ENCODE measurements at regions not wholly inside any gene's neighbourhood (a gene's known extent, or its start where the extent isn't known, plus 50 kb on each side); places are given as distances from the start of the nearest gene placed in this dataset.

- Histone ChIP-seq H2AFZ (ENCODE audit: insufficient read depth, low read depth, low read length, poor library complexity, severe bottlenecking) (no peak overlapping the region), H3K79me2 (ENCODE audit: control insufficient read depth, insufficient read depth, low read length) (no peaks in the 10 kb centered on the region), H3K4me1 (ENCODE audit: control insufficient read depth in 2 of 2, insufficient read depth in 2 of 2, low read length in 2 of 2) (no peaks in the 10 kb centered on the region), H3K9ac (ENCODE audit: low read length) (no peak overlapping the region), H3K4me3 (ENCODE audit: control extremely low read depth in 1 of 5, extremely low read depth in 1 of 5, insufficient read depth in 1 of 5, low read depth in 2 of 5, low read length in 4 of 5) (no peak overlapping the region), H4K20me1 (ENCODE audit: control insufficient read depth, insufficient read depth, low read length, poor library complexity, severe bottlenecking) (no peaks in the 10 kb centered on the region), H3K36me3 (replicated peaks in 1 of 2; ENCODE audit: control extremely low read depth in 1 of 2, control insufficient read depth in 1 of 2, extremely low read depth in 1 of 2, insufficient read depth in 2 of 2, low read length in 1 of 2) (no peaks in the 10 kb centered on the region), H3K9me3 (ENCODE audit: control extremely low read depth in 1 of 3, control insufficient read depth in 2 of 3, insufficient read depth in 1 of 3, low read length in 2 of 3) (no peaks in the 10 kb centered on the region), H3K27ac (ENCODE audit: low read length in 2 of 2) (no peak overlapping the region), H3K4me2 (replicated peaks; ENCODE audit: low read depth, low read length, poor library complexity, severe bottlenecking) (no peak overlapping the region), H3K27me3 (replicated peaks in 1 of 4; ENCODE audit: control extremely low read depth in 1 of 4, control insufficient read depth in 3 of 4, insufficient read depth in 4 of 4, low read length in 3 of 4) (peaks cover 0 to 4% (median 0%) of the 10 kb centered on the region in 4 experiments)
- Mint-ChIP-seq H3K4me3 (no peak overlapping the region), H3K27ac (no peak overlapping the region), H3K27me3 (peaks cover 3% of the 10 kb centered on the region), H3K9me3 (ENCODE audit: insufficient read depth) (no peaks in the 10 kb centered on the region), H3K4me1 (peaks cover 3% of the 10 kb centered on the region)
- intact Hi-C loops (cut with micrococcal nuclease): no loop called here
- ChIA-PET POLR2A (no interaction called here), CTCF (interaction anchor here (1.3 to 3.9 kb wide), 3 partner anchors 54 to 314 kb away, joined by 3 to 76 read pairs (median 3); no protein-coding TSS in a partner anchor)
- DNase-seq (no peak), ATAC-seq (ENCODE audit: low read depth) (no peak)
- 100% methylated on average over 6 of the region's 7 CpGs for WGBS (ENCODE audit: insufficient coverage)
- TF ChIP-seq CTCF (IDR thresholded peaks at IDR 0.05) (no peak), EZH2 (IDR thresholded peaks at IDR 0.05; ENCODE audit: borderline replicate concordance, insufficient read depth, low read depth, low read length, poor library complexity, severe bottlenecking) (no peak)
Measured at GRCh38 chr14:59130462-59130861, 58.0 kb upstream of the DAAM1 start.

- no peak for TF ChIP-seq CTCF (IDR thresholded peaks at IDR 0.05)
- TF ChIP-seq EZH2 (IDR thresholded peaks at IDR 0.05; ENCODE audit: borderline replicate concordance, insufficient read depth, low read depth, low read length, poor library complexity, severe bottlenecking): no peak
- Mint-ChIP-seq H3K9me3 (ENCODE audit: insufficient read depth) (no peaks in the 10 kb centered on the region), H3K27me3 (no peaks in the 10 kb centered on the region), H3K4me3 (no peak overlapping the region), H3K4me1 (peaks cover 1% of the 10 kb centered on the region), H3K27ac (no peak overlapping the region)
- no peaks in the 10 kb centered on the region for H3K4me1 ChIP-seq (ENCODE audit: control insufficient read depth in 2 of 2, insufficient read depth in 2 of 2, low read length in 2 of 2)
- no peak overlapping the region for H3K4me2 ChIP-seq (replicated peaks; ENCODE audit: low read depth, low read length, poor library complexity, severe bottlenecking)
- no peak overlapping the region for H3K27ac ChIP-seq (ENCODE audit: low read length in 2 of 2)
- ATAC-seq (ENCODE audit: low read depth) (no peak), DNase-seq (no peak)
- no peaks in the 10 kb centered on the region for H3K36me3 ChIP-seq (replicated peaks in 1 of 2; ENCODE audit: control extremely low read depth in 1 of 2, control insufficient read depth in 1 of 2, extremely low read depth in 1 of 2, insufficient read depth in 2 of 2, low read length in 1 of 2)
- intact Hi-C loops (cut with micrococcal nuclease): no loop called here
- H3K9ac ChIP-seq (ENCODE audit: low read length): no peak overlapping the region
- no peak overlapping the region for H3K4me3 ChIP-seq (ENCODE audit: control extremely low read depth in 1 of 5, extremely low read depth in 1 of 5, insufficient read depth in 1 of 5, low read depth in 2 of 5, low read length in 4 of 5)
- ChIA-PET POLR2A (no interaction called here), CTCF (interaction anchor here (0.6 kb wide), 1 partner anchor 628 kb away, joined by 3 read pairs; no protein-coding TSS in a partner anchor)
- H3K9me3 ChIP-seq (ENCODE audit: control extremely low read depth in 1 of 3, control insufficient read depth in 2 of 3, insufficient read depth in 1 of 3, low read length in 2 of 3): no peaks in the 10 kb centered on the region
- H3K79me2 ChIP-seq (ENCODE audit: control insufficient read depth, insufficient read depth, low read length): no peaks in the 10 kb centered on the region
- no peak overlapping the region for H2AFZ ChIP-seq (ENCODE audit: insufficient read depth, low read depth, low read length, poor library complexity, severe bottlenecking)
- peaks cover 0 to 4% (median 0%) of the 10 kb centered on the region in 4 experiments for H3K27me3 ChIP-seq (replicated peaks in 1 of 4; ENCODE audit: control extremely low read depth in 1 of 4, control insufficient read depth in 3 of 4, insufficient read depth in 4 of 4, low read length in 3 of 4)
- no CpG with 5 or more reads among the region's 5 CpGs for WGBS (ENCODE audit: insufficient coverage)
- no peaks in the 10 kb centered on the region for H4K20me1 ChIP-seq (ENCODE audit: control insufficient read depth, insufficient read depth, low read length, poor library complexity, severe bottlenecking)
Measured at GRCh38 chr14:59131938-59132795, 56.3 kb upstream of the DAAM1 start.

Measured in B cell (primary cell).